NCI-H524 (cell line): ENCODE measurements at regions not wholly inside any gene's neighbourhood (a gene's known extent, or its start where the extent isn't known, plus 50 kb on each side); places are given as distances from the start of the nearest gene placed in this dataset.

ENCODE experiments used
- DNase-seq, 2 experiments: peaks; one replicate each; lab custom pipeline; 2025; lab: John Stamatoyannopoulos, UW

- DNase-seq = no peak
Observed at GRCh38 chr3:139870000-139870675, 64.8 kb upstream of the CLSTN2 start.

GRCh38 chr3:139868773-139869172 lies 66.2 kb upstream of the CLSTN2 start:
- DNase-seq = no peak

- DNase-seq = no peak
Observed at GRCh38 chr3:139848660-139849059, 86.3 kb upstream of the CLSTN2 start.

GRCh38 chr3:139846729-139847128 lies 88.3 kb upstream of the CLSTN2 start:
- DNase-seq = peak in 1 of 2 experiments; percentile 23

GRCh38 chr3:139839659-139840058 lies 95.3 kb upstream of the CLSTN2 start:
- no peak for DNase-seq

- no peak for DNase-seq
Observed at GRCh38 chr3:139839014-139839413, 96.0 kb upstream of the CLSTN2 start.

GRCh38 chr3:139838269-139838957 lies 96.6 kb upstream of the CLSTN2 start:
- DNase-seq = no peak

- DNase-seq = peak in 1 of 2 experiments; percentile 29
Observed at GRCh38 chr3:139836698-139837464, 98.1 kb upstream of the CLSTN2 start.

- DNase-seq = peak in 1 of 2 experiments; percentile 24
Observed at GRCh38 chr3:139835830-139836683, 98.9 kb upstream of the CLSTN2 start.

- DNase-seq = no peak
Observed at GRCh38 chr3:139832998-139833397, 102.0 kb upstream of the CLSTN2 start.

- DNase-seq = peak; percentile 97 to 98
Observed at GRCh38 chr3:139830817-139831216, 104.2 kb upstream of the CLSTN2 start.

- peak in 1 of 2 experiments; percentile 38 for DNase-seq
Observed at GRCh38 chr3:139827833-139828232, 107.2 kb upstream of the CLSTN2 start.

- DNase-seq = no peak
Observed at GRCh38 chr3:139824864-139825263, 110.1 kb upstream of the CLSTN2 start.

GRCh38 chr3:139814646-139815045 lies 120.3 kb upstream of the CLSTN2 start:
- no peak for DNase-seq

GRCh38 chr3:139811331-139811730 lies 123.7 kb upstream of the CLSTN2 start:
- DNase-seq = no peak

- DNase-seq = peak in 1 of 2 experiments; percentile 18
Observed at GRCh38 chr3:139808201-139808600, 126.8 kb upstream of the CLSTN2 start.

GRCh38 chr3:139803294-139803693 lies 125.5 kb upstream of the NMNAT3 start:
- no peak for DNase-seq

GRCh38 chr3:139797724-139798343 lies 120.1 kb upstream of the NMNAT3 start:
- DNase-seq = no peak

GRCh38 chr3:139794469-139795265 lies 116.9 kb upstream of the NMNAT3 start:
- no peak for DNase-seq

GRCh38 chr3:139793408-139793807 lies 115.6 kb upstream of the NMNAT3 start:
- no peak for DNase-seq

- no peak for DNase-seq
Observed at GRCh38 chr3:139780593-139780992, 102.8 kb upstream of the NMNAT3 start.
